ENCODE measurements at regions not wholly inside any gene's neighbourhood (a gene's known extent, or its start where the extent isn't known, plus 50 kb on each side); places are given as distances from the start of the nearest gene placed in this dataset.

DNA sequence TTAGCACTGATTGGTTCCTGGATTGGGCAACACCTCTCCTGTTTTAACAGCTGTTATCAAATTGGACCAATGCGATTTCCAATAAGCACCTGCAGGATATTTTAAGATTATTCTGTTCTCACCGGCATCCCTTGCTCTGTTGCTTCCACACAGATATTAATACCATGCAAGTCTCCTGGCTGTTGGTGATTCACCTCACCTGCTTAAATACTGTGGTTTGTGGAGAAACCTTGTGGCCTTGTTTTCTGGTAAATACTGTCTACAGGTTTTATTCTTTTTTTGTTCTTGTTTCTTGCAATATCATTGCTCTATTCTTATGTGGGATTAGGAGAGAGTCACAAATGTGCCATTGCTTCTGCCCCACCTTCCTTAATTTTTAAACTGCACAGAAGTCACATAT is 448.1 kb upstream of the NXPH2 start:
- Histone ChIP-seq H3K4me1 (no peaks in the 10 kb centered on the region), H3K36me3 (no peaks in the 10 kb centered on the region), H3K27me3 (no peaks in the 10 kb centered on the region), H3K9me3 (no peaks in the 10 kb centered on the region), H3K4me3 (no peak overlapping the region), H3K27ac (no peak overlapping the region)
- 88 to 98% (median 94%) methylated on average over 2 of the region's 2 CpGs for WGBS, 5 donors
- DNase-seq, result no peak
- no peak for TF ChIP-seq EP300 (IDR thresholded peaks at IDR 0.05)
- TF ChIP-seq, protein P1, sequence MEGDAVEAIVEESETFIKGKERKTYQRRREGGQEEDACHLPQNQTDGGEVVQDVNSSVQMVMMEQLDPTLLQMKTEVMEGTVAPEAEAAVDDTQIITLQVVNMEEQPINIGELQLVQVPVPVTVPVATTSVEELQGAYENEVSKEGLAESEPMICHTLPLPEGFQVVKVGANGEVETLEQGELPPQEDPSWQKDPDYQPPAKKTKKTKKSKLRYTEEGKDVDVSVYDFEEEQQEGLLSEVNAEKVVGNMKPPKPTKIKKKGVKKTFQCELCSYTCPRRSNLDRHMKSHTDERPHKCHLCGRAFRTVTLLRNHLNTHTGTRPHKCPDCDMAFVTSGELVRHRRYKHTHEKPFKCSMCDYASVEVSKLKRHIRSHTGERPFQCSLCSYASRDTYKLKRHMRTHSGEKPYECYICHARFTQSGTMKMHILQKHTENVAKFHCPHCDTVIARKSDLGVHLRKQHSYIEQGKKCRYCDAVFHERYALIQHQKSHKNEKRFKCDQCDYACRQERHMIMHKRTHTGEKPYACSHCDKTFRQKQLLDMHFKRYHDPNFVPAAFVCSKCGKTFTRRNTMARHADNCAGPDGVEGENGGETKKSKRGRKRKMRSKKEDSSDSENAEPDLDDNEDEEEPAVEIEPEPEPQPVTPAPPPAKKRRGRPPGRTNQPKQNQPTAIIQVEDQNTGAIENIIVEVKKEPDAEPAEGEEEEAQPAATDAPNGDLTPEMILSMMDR (IDR thresholded peaks at IDR 0.05), result no peak
- TF ChIP-seq POLR2AphosphoS5 (IDR thresholded peaks at IDR 0.05), result no peak
- no peak for TF ChIP-seq POLR2A (IDR thresholded peaks at IDR 0.05)
- intact Hi-C loops (cut with DNase I; ENCODE audit: low total_unique reads), result no loop called here

DNA sequence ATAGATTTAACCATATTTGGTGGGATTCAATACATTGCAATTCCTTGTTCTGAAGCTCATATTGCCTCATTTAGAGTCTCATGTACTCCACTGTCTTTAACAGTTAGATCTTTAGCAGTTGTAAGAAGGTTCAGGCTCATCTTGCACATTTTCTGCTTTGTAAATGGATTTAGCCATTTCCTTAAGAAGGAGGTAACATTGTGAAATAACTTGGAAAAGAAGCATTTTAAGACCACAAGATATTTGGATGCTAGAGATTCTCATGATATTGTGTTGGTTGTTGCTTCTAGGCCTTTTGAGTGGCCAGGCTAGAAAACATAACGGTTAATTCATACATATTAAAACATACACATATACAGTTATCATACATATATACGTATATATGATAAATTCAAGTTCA is 445.8 kb upstream of the NXPH2 start:
- H3K4me3 ChIP-seq, result no peak overlapping the region
- H3K27me3 ChIP-seq, result no peaks in the 10 kb centered on the region
- no peaks in the 10 kb centered on the region for H3K9me3 ChIP-seq
- intact Hi-C loops (cut with DNase I; ENCODE audit: low total_unique reads), result no loop called here
- no peak for DNase-seq
- H3K27ac ChIP-seq, result no peak overlapping the region
- 83 to 93% (median 87%) methylated on average over 2 of the region's 2 CpGs for whole genome bisulfite sequencing, 5 donors
- no peaks in the 10 kb centered on the region for H3K4me1 ChIP-seq
- no peaks in the 10 kb centered on the region for H3K36me3 ChIP-seq
- TF ChIP-seq POLR2AphosphoS5 (IDR thresholded peaks at IDR 0.05) (no peak), POLR2A (IDR thresholded peaks at IDR 0.05) (no peak), EP300 (IDR thresholded peaks at IDR 0.05) (no peak)
- TF ChIP-seq, protein P1 (IDR thresholded peaks at IDR 0.05), result no peak

DNA sequence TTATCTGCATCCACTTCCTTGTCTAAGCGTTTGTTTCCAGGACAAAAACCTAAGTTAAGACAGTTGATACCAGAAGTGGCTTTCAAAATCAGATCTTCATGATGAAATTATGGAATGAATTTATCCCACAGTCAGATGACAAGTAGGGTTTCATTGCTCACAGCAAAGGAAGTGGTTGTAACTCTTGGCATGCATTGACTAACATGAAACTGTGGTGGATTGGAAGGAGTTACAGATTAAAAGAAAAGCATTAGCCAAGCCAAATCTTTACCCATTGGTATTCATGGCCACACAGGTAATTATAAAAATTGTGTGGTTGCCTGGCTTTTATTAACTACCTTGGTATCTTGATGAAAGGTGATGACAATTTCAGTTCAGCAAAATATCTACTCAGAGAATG is 438.0 kb upstream of the NXPH2 start:
- Histone ChIP-seq H3K9me3 (peaks cover 0 to 3% (median 0%) of the 10 kb centered on the region in 4 donors), H3K36me3 (no peaks in the 10 kb centered on the region), H3K4me3 (no peak overlapping the region), H3K4me1 (no peaks in the 10 kb centered on the region), H3K27me3 (no peaks in the 10 kb centered on the region), H3K27ac (no peak overlapping the region)
- intact Hi-C loops (cut with DNase I; ENCODE audit: low total_unique reads), result no loop called here
- no peak for DNase-seq
- 83 to 94% (median 91%) methylated on average over 1 of the region's 1 CpG for WGBS, 5 donors
- TF ChIP-seq POLR2AphosphoS5 (IDR thresholded peaks at IDR 0.05) (no peak), EP300 (IDR thresholded peaks at IDR 0.05) (no peak), POLR2A (IDR thresholded peaks at IDR 0.05) (no peak)
- TF ChIP-seq, protein P1 (IDR thresholded peaks at IDR 0.05), result no peak

DNA sequence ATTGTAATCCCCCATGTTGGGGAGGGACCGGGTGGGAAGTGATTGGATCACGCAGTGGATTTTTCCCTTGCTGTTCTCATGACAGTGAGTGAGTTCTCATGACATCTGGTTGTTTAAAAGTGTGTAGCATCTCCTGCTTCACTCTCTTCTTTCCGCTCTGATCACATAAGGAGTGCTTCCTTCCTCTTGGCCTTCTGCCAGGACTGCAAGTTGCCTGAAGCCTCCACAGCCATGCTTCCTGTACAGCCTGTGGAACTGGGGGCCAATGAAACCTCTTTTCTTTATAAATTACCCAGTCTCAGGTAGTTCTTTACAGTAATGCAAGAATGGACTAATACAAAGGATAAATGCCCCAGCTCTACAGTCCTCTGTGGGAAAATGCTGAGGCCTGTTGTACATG is 437.5 kb upstream of the NXPH2 start:
- intact Hi-C loops (cut with DNase I; ENCODE audit: low total_unique reads), result no loop called here
- no peaks in the 10 kb centered on the region for H3K27me3 ChIP-seq
- peaks cover 0 to 4% (median 0%) of the 10 kb centered on the region in 4 donors for H3K9me3 ChIP-seq
- 78 to 92% (median 88%) methylated on average over 3 of the region's 3 CpGs for WGBS, 5 donors
- DNase-seq, result no peak
- H3K27ac ChIP-seq, result no peak overlapping the region
- H3K4me3 ChIP-seq, result no peak overlapping the region
- TF ChIP-seq POLR2A (IDR thresholded peaks at IDR 0.05) (no peak), POLR2AphosphoS5 (IDR thresholded peaks at IDR 0.05) (no peak), EP300 (IDR thresholded peaks at IDR 0.05) (no peak)
- TF ChIP-seq, protein P1 (IDR thresholded peaks at IDR 0.05), result no peak
- H3K4me1 ChIP-seq, result no peaks in the 10 kb centered on the region
- H3K36me3 ChIP-seq, result no peaks in the 10 kb centered on the region
